ENCODE measurements at regions not wholly inside any gene's neighbourhood (a gene's known extent, or its start where the extent isn't known, plus 50 kb on each side); places are given as distances from the start of the nearest gene placed in this dataset.

DNA sequence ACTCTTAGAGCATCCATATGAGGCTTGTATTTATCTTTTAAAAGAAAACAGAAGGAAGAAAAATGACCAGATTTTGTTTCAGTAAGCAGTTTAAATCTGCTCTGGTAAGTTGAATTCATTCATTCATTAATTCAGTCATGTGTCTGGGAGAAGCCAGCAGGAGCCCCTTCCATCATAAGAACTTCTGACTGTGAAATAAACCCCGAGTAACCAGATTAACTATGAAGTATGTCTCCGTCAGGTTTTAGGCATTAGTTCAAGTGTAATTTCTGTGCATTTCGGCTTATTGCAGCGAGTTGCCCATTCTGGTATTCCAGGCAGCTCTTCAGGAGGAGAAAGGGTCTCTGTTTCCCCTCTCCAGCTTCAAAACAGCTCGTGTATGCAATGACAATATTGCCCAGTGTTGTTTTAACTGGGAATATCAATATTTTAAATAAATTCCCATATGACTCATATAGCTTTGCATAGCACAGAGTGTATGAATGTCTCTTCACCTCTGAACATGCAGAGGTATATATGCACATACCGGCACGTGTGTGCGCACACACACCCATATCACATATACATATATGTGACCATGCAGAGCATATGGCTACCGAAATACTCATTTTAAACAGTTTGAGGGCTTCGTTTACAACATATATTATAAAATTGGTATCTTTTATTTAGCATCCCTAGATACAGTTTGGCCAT lies 255.3 kb downstream of the BCOR start:
- Histone ChIP-seq H3K27ac (no peak overlapping the region), H3K4me3 (no peak overlapping the region), H3K4me1 (ENCODE audit: insufficient read depth) (no peaks in the 10 kb centered on the region), H3K27me3 (no peaks in the 10 kb centered on the region), H3K9me3 (no peaks in the 10 kb centered on the region), H3K36me3 (no peaks in the 10 kb centered on the region)
- DNase-seq: no peak
- intact Hi-C loops (cut with DNase I): no loop called here
- 78 to 87% (median 81%) methylated on average over 10 of the region's 10 CpGs for WGBS, 3 donors
- TF ChIP-seq, protein P1, sequence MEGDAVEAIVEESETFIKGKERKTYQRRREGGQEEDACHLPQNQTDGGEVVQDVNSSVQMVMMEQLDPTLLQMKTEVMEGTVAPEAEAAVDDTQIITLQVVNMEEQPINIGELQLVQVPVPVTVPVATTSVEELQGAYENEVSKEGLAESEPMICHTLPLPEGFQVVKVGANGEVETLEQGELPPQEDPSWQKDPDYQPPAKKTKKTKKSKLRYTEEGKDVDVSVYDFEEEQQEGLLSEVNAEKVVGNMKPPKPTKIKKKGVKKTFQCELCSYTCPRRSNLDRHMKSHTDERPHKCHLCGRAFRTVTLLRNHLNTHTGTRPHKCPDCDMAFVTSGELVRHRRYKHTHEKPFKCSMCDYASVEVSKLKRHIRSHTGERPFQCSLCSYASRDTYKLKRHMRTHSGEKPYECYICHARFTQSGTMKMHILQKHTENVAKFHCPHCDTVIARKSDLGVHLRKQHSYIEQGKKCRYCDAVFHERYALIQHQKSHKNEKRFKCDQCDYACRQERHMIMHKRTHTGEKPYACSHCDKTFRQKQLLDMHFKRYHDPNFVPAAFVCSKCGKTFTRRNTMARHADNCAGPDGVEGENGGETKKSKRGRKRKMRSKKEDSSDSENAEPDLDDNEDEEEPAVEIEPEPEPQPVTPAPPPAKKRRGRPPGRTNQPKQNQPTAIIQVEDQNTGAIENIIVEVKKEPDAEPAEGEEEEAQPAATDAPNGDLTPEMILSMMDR (IDR thresholded peaks at IDR 0.05): no peak

DNA sequence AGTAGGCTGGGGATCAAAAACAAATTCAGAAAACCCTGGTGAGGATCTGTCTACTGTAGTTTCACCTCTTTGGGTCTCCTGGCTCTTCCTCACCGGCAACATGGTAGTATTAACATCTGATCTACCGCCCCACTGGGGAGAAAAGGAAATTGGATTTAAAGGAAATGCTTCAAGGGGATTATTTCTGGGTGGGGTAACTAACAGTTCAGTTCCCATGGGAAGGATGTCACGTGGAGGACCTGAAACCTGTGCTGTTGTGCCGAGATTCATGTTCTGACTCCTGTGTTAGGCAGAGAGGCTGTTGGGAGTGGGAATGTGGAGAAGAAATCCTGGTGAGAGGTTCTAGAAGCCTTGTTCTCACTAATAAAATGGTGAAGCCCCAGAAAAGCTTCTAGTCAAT lies 254.4 kb downstream of the BCOR start:
- Histone ChIP-seq H3K36me3 (no peaks in the 10 kb centered on the region), H3K9me3 (no peaks in the 10 kb centered on the region), H3K27me3 (no peaks in the 10 kb centered on the region), H3K27ac (no peak overlapping the region), H3K4me1 (ENCODE audit: insufficient read depth) (peaks cover 3% of the 10 kb centered on the region), H3K4me3 (no peak overlapping the region)
- WGBS, 3 donors: 79 to 84% (median 81%) methylated on average over 4 of the region's 4 CpGs
- DNase-seq: no peak
- intact Hi-C loops (cut with DNase I): no loop called here
- TF ChIP-seq, protein P1 (IDR thresholded peaks at IDR 0.05): no peak
- no peak for TF ChIP-seq EP300 (IDR thresholded peaks at IDR 0.05)
- TF ChIP-seq POLR2A (IDR thresholded peaks at IDR 0.05): no peak

DNA sequence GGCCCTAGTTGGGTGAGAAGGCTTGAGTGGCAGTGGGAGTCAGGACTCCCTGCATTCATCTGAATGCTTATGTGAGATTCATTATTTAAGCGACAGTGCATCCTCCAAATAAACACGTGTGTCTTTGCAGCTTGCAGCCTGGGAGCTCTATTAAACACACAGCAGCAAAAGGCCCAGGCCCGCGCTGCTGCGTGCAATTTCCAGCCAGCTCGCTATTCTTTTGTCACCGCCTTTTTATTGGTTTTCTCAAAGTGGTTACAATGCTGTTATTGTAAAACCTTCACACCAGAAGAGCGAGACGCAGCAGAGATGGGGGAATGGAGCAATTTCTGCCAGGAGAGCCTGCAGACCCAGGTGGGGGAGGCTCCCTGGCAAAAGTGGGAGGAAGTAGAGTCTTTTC lies 252.5 kb downstream of the BCOR start:
- H3K36me3 ChIP-seq: no peaks in the 10 kb centered on the region
- H3K4me3 ChIP-seq: no peak overlapping the region
- 83 to 87% (median 85%) methylated on average over 9 of the region's 9 CpGs for WGBS, 3 donors
- no peak overlapping the region for H3K27ac ChIP-seq
- intact Hi-C loops (cut with DNase I): no loop called here
- no peak for DNase-seq
- peaks cover 4% of the 10 kb centered on the region for H3K4me1 ChIP-seq (ENCODE audit: insufficient read depth)
- no peaks in the 10 kb centered on the region for H3K9me3 ChIP-seq
- no peaks in the 10 kb centered on the region for H3K27me3 ChIP-seq
- TF ChIP-seq, protein P1 (IDR thresholded peaks at IDR 0.05): no peak
- TF ChIP-seq POLR2A (IDR thresholded peaks at IDR 0.05): no peak
- TF ChIP-seq EP300 (IDR thresholded peaks at IDR 0.05): no peak

DNA sequence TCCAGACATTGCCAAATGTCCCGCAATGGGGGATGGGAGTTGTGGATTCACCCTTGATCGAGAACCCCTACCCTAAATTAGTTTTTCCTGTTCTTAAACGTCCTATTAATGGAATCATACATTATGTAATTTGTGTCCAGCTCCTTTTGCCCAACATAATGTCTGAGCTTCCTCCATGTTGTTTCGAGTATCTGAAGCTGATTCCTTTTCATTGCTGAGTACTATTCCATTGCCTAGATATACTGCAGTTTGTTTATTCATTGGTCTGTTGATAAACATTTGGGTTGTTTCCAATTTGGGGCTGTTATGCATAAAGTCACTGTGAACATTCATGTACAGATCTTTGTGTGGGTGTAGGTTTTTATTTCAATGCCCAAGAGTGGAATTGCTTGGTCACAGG lies 251.3 kb downstream of the BCOR start:
- H3K4me1 ChIP-seq (ENCODE audit: insufficient read depth): peaks cover 4% of the 10 kb centered on the region
- WGBS, 3 donors: 77 to 82% (median 80%) methylated on average over 4 of the region's 4 CpGs
- TF ChIP-seq POLR2A (IDR thresholded peaks at IDR 0.05): no peak
- no peak for TF ChIP-seq EP300 (IDR thresholded peaks at IDR 0.05)
- TF ChIP-seq, protein P1 (IDR thresholded peaks at IDR 0.05): no peak
- no peaks in the 10 kb centered on the region for H3K36me3 ChIP-seq
- intact Hi-C loops (cut with DNase I): no loop called here
- H3K27me3 ChIP-seq: no peaks in the 10 kb centered on the region
- no peak overlapping the region for H3K27ac ChIP-seq
- no peak overlapping the region for H3K4me3 ChIP-seq
- DNase-seq: no peak
- no peaks in the 10 kb centered on the region for H3K9me3 ChIP-seq

Data from ovary (tissue), 7 donors.